HEK293T (cell line): ENCODE measurements at regions not wholly inside any gene's neighbourhood (a gene's known extent, or its start where the extent isn't known, plus 50 kb on each side); places are given as distances from the start of the nearest gene placed in this dataset.
"Not testable (repeated sequence)": the region's sequence is repeated elsewhere in the genome, so short reads cannot be mapped to it uniquely, and the experiment has no call there.

Experiments
- ARNT ChIP-seq: fragments of 450-650 bp; IDR thresholded peaks from 2 replicates; pipeline ENCODE4 v1.6.1; 2017; ENCODE audit warnings: mild to moderate bottlenecking
- BHLHE40 ChIP-seq: fragments of 450-650 bp; IDR thresholded peaks from 2 replicates; pipeline ENCODE4 v1.6.1; 2016; ENCODE audit warnings: mild to moderate bottlenecking, moderate library complexity, borderline replicate concordance
- ELF4 ChIP-seq: fragments of 450-650 bp; IDR thresholded peaks from 2 replicates; pipeline ENCODE4 v1.6.1; 2017; ENCODE audit warnings: antibody characterized with exemption
- FOXA1 ChIP-seq: fragments of 450-650 bp; IDR thresholded peaks from 2 replicates; pipeline ENCODE4 v1.6.1; 2016; ENCODE audit warnings: mild to moderate bottlenecking
- FOXM1 ChIP-seq: fragments of 450-650 bp; IDR thresholded peaks from 2 replicates; pipeline ENCODE4 v1.6.1; 2017; ENCODE audit warnings: mild to moderate bottlenecking, borderline replicate concordance
- HDGF ChIP-seq: fragments of 450-650 bp; IDR thresholded peaks from 2 replicates; pipeline ENCODE4 v1.6.1; 2017; ENCODE audit warnings: antibody characterized with exemption, borderline replicate concordance
- L3MBTL2 ChIP-seq: fragments of 450-650 bp; conservative IDR thresholded peaks from 2 replicates; pipeline ENCODE4 v1.6.1; 2016; ENCODE audit warnings: mild to moderate bottlenecking
- LEF1 ChIP-seq: fragments of 450-650 bp; IDR thresholded peaks from 2 replicates; pipeline ENCODE4 v1.6.1; 2017; ENCODE audit warnings: mild to moderate bottlenecking, borderline replicate concordance
- NFRKB ChIP-seq: fragments of 450-650 bp; IDR thresholded peaks from 2 replicates; pipeline ENCODE4 v1.6.1; 2016; ENCODE audit warnings: mild to moderate bottlenecking, moderate library complexity
- SP1 ChIP-seq: fragments of 450-650 bp; IDR thresholded peaks from 2 replicates; pipeline ENCODE4 v1.6.1; 2017
- SUZ12 ChIP-seq: fragments of 450-650 bp; IDR thresholded peaks from 2 replicates; pipeline ENCODE4 v1.6.1; 2016; ENCODE audit warnings: mild to moderate bottlenecking
- TARDBP ChIP-seq: fragments of 450-650 bp; IDR thresholded peaks from 2 replicates; pipeline ENCODE4 v1.6.1; 2016
- ZNF384 ChIP-seq: fragments of 450-650 bp; IDR thresholded peaks from 2 replicates; pipeline ENCODE4 v1.6.1; 2016
- TF ChIP-seq, protein P1 (sequence below): fragments of 450-650 bp; IDR thresholded peaks from 2 replicates; pipeline ENCODE4 v1.6.1; 2016

DNA sequence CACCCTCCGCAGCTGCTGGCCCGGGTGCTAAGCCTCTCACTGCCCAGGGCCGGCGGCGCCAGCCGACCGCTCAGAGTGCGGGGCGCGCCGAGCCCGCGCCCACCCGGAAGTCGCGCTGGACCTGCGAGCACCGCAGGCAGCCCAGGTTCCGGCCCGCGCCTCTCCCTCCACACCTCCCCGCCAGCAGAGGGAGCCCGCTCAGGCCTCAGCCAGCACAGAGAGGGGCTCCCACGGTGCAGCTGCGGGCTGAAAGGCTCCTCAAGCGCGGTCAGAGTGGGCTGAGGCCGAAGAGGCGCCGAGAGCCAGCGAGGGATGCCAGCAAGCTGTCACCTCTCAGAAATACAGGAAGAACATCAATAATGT is 202.0 kb upstream of the C1QTNF3 start:
- TF ChIP-seq FOXA1, BHLHE40, ARNT, L3MBTL2, LEF1, SP1, ZNF384, FOXM1, NFRKB, TARDBP, SUZ12, HDGF, ELF4: not testable (repeated sequence)
- TF ChIP-seq, protein P1, sequence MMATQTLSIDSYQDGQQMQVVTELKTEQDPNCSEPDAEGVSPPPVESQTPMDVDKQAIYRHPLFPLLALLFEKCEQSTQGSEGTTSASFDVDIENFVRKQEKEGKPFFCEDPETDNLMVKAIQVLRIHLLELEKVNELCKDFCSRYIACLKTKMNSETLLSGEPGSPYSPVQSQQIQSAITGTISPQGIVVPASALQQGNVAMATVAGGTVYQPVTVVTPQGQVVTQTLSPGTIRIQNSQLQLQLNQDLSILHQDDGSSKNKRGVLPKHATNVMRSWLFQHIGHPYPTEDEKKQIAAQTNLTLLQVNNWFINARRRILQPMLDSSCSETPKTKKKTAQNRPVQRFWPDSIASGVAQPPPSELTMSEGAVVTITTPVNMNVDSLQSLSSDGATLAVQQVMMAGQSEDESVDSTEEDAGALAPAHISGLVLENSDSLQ: not testable (repeated sequence)
